Brain microvascular endothelial cell (primary cell): ENCODE measurements at regions not wholly inside any gene's neighbourhood (a gene's known extent, or its start where the extent isn't known, plus 50 kb on each side); places are given as distances from the start of the nearest gene placed in this dataset.
"Not testable (repeated sequence)": the region's sequence is repeated elsewhere in the genome, so short reads cannot be mapped to it uniquely, and the experiment has no call there.

Source experiments
- DNase-seq: peaks from one replicate; pipeline ENCODE4 v3.0.0-alpha.2; 2020
- H3K27ac ChIP-seq: fragments of 250-450 bp; sonication (Bioruptor Pico); 2 replicates; pipeline ENCODE4 v1.5.1; 2020; ENCODE audit warnings: mild to moderate bottlenecking, moderate library complexity
- H3K27me3 ChIP-seq: fragments of 250-450 bp; sonication (Bioruptor Pico); replicated peaks from 2 replicates; pipeline ENCODE4 v1.5.1; 2020; ENCODE audit warnings: mild to moderate bottlenecking
- H3K36me3 ChIP-seq: fragments of 250-450 bp; sonication (Bioruptor Pico); replicated peaks from 2 replicates; pipeline ENCODE4 v1.5.1; 2020; ENCODE audit warnings: mild to moderate bottlenecking
- H3K4me3 ChIP-seq: 2 replicates; pipeline ENCODE4 v1.5.1; 2011; ENCODE audit warnings: low read depth, mild to moderate bottlenecking, control low read depth, low read length, moderate library complexity
- in situ Hi-C: cut with HindIII; loops from 2 replicates; pipeline ENCODE4 v1.10.0; 2017; ENCODE audit warnings: low sequenced_read_pairs, low pct_ligation_motif_present
- TF ChIP-seq, protein P1 (sequence below): IDR thresholded peaks from 2 replicates; pipeline ENCODE4 v1.5.1; 2011; ENCODE audit warnings: low read depth, mild to moderate bottlenecking, moderate library complexity, low read length, control low read depth, inconsistent platforms; ENCODE audit errors: missing control alignments

DNA sequence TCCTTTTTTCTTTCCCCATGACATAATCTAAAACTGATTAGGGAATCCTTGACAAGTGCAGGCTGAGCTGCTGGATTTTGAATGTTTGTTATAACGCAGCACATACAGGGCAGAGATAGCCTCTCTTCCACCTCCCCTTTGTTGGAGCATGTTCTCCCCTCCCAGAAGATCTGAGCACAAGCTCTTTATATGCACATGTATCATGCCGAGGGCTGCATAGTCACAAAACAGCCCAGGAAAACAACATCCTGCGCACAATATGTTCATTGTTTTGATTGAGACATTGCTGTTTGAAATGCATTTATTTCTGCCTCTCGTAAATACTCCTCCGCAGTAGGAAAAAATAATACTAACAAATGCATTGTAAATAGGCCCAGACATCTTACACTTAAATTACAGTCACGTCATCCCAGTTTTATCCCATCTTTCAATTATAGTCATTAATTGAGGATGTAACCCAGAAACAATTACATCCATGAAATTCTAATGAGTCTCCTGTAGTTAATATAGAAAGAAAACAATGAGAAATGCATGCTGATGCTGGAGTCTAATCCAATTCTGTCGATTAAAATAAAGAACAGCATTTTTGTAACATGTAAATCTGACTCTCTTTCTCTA lies 401.8 kb downstream of the BTG1 start:
- H3K4me3 ChIP-seq = no peak overlapping the region
- DNase-seq = no peak
- H3K36me3 ChIP-seq = no peaks in the 10 kb centered on the region
- no peaks in the 10 kb centered on the region for H3K27me3 ChIP-seq
- no peak overlapping the region for H3K27ac ChIP-seq
- TF ChIP-seq, protein P1, sequence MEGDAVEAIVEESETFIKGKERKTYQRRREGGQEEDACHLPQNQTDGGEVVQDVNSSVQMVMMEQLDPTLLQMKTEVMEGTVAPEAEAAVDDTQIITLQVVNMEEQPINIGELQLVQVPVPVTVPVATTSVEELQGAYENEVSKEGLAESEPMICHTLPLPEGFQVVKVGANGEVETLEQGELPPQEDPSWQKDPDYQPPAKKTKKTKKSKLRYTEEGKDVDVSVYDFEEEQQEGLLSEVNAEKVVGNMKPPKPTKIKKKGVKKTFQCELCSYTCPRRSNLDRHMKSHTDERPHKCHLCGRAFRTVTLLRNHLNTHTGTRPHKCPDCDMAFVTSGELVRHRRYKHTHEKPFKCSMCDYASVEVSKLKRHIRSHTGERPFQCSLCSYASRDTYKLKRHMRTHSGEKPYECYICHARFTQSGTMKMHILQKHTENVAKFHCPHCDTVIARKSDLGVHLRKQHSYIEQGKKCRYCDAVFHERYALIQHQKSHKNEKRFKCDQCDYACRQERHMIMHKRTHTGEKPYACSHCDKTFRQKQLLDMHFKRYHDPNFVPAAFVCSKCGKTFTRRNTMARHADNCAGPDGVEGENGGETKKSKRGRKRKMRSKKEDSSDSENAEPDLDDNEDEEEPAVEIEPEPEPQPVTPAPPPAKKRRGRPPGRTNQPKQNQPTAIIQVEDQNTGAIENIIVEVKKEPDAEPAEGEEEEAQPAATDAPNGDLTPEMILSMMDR = no peak
- in situ Hi-C loops = no loop called here

DNA sequence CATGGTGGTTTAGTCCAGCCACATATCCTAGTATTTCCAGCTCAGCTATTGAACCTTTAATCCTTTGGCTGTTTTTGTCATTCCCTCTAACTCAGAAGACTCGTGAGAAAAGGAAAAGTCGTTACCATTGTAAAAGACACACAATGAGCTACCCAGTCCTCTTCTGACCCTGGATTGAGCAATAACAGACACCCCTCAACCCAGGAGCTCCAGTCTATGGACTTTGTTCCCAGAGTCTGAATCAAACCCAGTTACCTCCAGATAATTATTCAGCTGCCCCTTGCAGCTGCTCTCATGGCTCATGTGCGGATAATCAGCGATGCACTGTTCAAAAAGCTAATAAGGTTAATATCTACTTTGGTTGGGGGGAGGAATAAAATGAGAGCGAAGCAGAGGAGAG lies 402.4 kb downstream of the BTG1 start:
- Histone ChIP-seq H3K4me3 (no peak overlapping the region), H3K27me3 (no peaks in the 10 kb centered on the region), H3K27ac (no peak overlapping the region), H3K36me3 (no peaks in the 10 kb centered on the region)
- in situ Hi-C loops = no loop called here
- no peak for DNase-seq
- TF ChIP-seq, protein P1 = no peak

DNA sequence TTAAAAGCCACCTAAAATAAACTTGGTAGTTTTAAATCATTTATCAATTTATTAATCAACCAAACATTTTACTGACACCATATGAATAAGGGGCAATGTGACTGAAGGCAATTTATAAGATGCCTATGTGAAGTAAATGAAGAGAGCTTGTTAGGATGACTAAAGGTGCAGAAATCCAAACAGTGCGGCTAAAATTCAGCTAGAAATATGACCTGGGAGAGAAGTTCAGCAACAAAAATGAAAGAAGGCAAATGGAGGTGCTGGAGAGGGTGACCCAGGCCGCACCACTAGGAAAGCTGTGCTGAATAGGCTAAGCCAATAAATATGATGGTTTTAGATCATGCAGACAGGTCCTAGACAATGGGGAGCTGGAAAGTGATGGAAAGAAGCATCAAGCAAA lies 403.7 kb downstream of the BTG1 start:
- DNase-seq = no peak
- H3K36me3 ChIP-seq = no peaks in the 10 kb centered on the region
- TF ChIP-seq, protein P1 = no peak
- in situ Hi-C loops = no loop called here
- no peak overlapping the region for H3K4me3 ChIP-seq
- no peaks in the 10 kb centered on the region for H3K27me3 ChIP-seq
- no peak overlapping the region for H3K27ac ChIP-seq

DNA sequence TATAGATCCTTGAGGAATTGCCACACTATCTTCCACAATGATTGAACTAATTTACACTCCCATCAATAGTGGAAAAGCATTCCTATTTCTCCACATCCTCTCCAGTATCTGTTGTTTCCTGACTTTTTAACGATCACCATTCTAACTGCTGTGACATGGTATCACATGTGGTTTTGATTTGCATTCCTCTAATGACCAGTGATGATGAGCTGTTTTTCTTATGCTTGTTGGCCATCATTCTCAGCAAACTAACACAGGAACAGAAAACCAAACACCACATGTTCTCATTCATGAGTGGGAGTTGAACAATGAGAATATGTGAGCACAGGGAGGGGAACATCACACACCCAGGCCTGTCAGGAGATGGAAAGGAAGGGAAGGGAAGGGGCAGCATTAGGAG lies 411.8 kb downstream of the BTG1 start:
- H3K27ac ChIP-seq, H3K4me3 ChIP-seq, H3K27me3 ChIP-seq, in situ Hi-C loops, H3K36me3 ChIP-seq: not testable (repeated sequence)
- peak; percentile 4 for DNase-seq

DNA sequence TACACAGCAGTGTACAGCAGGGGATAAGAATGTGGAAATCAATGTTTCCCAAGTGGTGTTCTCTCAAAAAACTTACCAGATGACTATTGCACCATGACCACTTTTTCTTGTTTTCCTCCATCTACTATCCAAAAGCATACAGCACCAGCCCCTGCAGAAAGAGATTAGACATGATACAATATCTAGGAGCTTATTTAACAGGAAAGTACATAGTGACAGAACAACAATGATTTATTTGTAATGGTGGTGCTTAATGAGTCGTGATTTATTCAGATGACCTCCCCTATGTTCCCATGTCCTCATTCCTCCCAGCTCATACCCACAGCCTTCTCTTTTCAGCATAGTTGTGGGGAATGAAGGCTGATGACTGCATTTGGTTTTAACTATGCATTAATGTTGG lies 413.6 kb downstream of the BTG1 start:
- in situ Hi-C loops = no loop called here
- H3K27ac ChIP-seq = no peak overlapping the region
- DNase-seq = peak; percentile 33
- no peaks in the 10 kb centered on the region for H3K27me3 ChIP-seq
- TF ChIP-seq, protein P1 = no peak
- H3K36me3 ChIP-seq = no peaks in the 10 kb centered on the region
- H3K4me3 ChIP-seq = no peak overlapping the region

DNA sequence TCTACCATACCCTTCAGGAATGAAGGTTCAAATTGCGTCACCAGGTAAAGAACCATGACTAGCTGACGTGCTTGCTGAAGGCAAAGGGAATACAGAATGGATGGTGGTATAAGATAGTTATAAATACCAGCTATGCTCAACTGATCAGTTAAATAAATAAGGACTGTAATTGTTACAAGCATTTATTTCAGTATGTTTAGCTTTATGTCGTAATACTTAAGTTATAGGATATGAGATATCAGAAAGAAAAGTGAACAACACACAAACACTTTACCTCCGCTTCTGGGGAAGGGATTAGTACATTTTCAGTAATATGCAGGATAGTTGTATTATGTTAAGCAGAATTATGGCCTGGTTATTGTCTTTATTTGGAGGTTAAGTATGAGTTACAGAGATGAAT lies 416.1 kb downstream of the BTG1 start:
- no peak overlapping the region for H3K4me3 ChIP-seq
- in situ Hi-C loops = no loop called here
- no peaks in the 10 kb centered on the region for H3K27me3 ChIP-seq
- no peak overlapping the region for H3K27ac ChIP-seq
- no peak for DNase-seq
- H3K36me3 ChIP-seq = no peaks in the 10 kb centered on the region
- TF ChIP-seq, protein P1 = no peak
